ENCODE measurements at regions not wholly inside any gene's neighbourhood (a gene's known extent, or its start where the extent isn't known, plus 50 kb on each side); places are given as distances from the start of the nearest gene placed in this dataset.
"Not testable (repeated sequence)": the region's sequence is repeated elsewhere in the genome, so short reads cannot be mapped to it uniquely, and the experiment has no call there.

GRCh38 chr2:104945866-104946265 is 92.0 kb downstream of the POU3F3 start:
- no peaks in the 10 kb centered on the region for H3K9me3 ChIP-seq
- ATAC-seq, result no peak
- H3K27me3 ChIP-seq, result peaks cover 0 to 21% (median 3%) of the 10 kb centered on the region in 4 donors
- WGBS, 2 donors, result 17 to 18% methylated on average over 3 of the region's 3 CpGs
- H3K4me3 ChIP-seq, result no peak overlapping the region
- H3K36me3 ChIP-seq, result no peaks in the 10 kb centered on the region
- intact Hi-C loops (cut with DNase I), result no loop called here
- H3K4me1 ChIP-seq, result no peaks in the 10 kb centered on the region
- no peak for DNase-seq
- TF ChIP-seq, protein P1, sequence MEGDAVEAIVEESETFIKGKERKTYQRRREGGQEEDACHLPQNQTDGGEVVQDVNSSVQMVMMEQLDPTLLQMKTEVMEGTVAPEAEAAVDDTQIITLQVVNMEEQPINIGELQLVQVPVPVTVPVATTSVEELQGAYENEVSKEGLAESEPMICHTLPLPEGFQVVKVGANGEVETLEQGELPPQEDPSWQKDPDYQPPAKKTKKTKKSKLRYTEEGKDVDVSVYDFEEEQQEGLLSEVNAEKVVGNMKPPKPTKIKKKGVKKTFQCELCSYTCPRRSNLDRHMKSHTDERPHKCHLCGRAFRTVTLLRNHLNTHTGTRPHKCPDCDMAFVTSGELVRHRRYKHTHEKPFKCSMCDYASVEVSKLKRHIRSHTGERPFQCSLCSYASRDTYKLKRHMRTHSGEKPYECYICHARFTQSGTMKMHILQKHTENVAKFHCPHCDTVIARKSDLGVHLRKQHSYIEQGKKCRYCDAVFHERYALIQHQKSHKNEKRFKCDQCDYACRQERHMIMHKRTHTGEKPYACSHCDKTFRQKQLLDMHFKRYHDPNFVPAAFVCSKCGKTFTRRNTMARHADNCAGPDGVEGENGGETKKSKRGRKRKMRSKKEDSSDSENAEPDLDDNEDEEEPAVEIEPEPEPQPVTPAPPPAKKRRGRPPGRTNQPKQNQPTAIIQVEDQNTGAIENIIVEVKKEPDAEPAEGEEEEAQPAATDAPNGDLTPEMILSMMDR (IDR thresholded peaks at IDR 0.05), result no peak
- H3K27ac ChIP-seq, result no peak overlapping the region
- no peak for FAIRE-seq

- intact Hi-C loops (cut with DNase I); H3K27ac ChIP-seq; DNase-seq; ATAC-seq; FAIRE-seq; H3K4me3 ChIP-seq; H3K4me1 ChIP-seq; H3K36me3 ChIP-seq; H3K9me3 ChIP-seq: not testable (repeated sequence)
- WGBS, 2 donors, result 15 to 19% methylated on average over 7 of the region's 7 CpGs
- peaks cover 0 to 21% (median 3%) of the 10 kb centered on the region in 4 donors for H3K27me3 ChIP-seq
Observed at GRCh38 chr2:104947456-104947855, 90.4 kb upstream of the MRPS9 start.

GRCh38 chr2:104952976-104953375 is 84.9 kb upstream of the MRPS9 start:
- no peaks in the 10 kb centered on the region for H3K36me3 ChIP-seq
- H3K27me3 ChIP-seq, result peaks cover 0 to 12% (median 3%) of the 10 kb centered on the region in 4 donors
- H3K4me3 ChIP-seq, result no peak overlapping the region
- H3K27ac ChIP-seq, result no peak overlapping the region
- no peaks in the 10 kb centered on the region for H3K9me3 ChIP-seq
- TF ChIP-seq, protein P1 (IDR thresholded peaks at IDR 0.05), result no peak
- 74 to 84% methylated on average over 4 of the region's 4 CpGs for WGBS, 2 donors
- FAIRE-seq (no peak), ATAC-seq (no peak), DNase-seq (no peak)
- intact Hi-C loops (cut with DNase I), result no loop called here
- H3K4me1 ChIP-seq, result no peaks in the 10 kb centered on the region

GRCh38 chr2:104965900-104966299 is 72.0 kb upstream of the MRPS9 start:
- DNase-seq, result no peak
- TF ChIP-seq, protein P1 (IDR thresholded peaks at IDR 0.05), result no peak
- Histone ChIP-seq H3K4me3 (no peak overlapping the region), H3K4me1 (no peaks in the 10 kb centered on the region), H3K36me3 (no peaks in the 10 kb centered on the region), H3K9me3 (no peaks in the 10 kb centered on the region), H3K27me3 (peaks cover 0 to 5% (median 0%) of the 10 kb centered on the region in 4 donors), H3K27ac (no peak overlapping the region)
- intact Hi-C loops (cut with DNase I), result no loop called here
- no peak for FAIRE-seq
- ATAC-seq, result no peak

GRCh38 chr2:104969564-104969963 is 68.3 kb upstream of the MRPS9 start:
- no peak for ATAC-seq
- intact Hi-C loops (cut with DNase I), result no loop called here
- H3K4me3 ChIP-seq, result no peak overlapping the region
- no peaks in the 10 kb centered on the region for H3K4me1 ChIP-seq
- TF ChIP-seq, protein P1 (IDR thresholded peaks at IDR 0.05), result no peak
- H3K27ac ChIP-seq, result no peak overlapping the region
- H3K36me3 ChIP-seq, result no peaks in the 10 kb centered on the region
- no peak for FAIRE-seq
- H3K9me3 ChIP-seq, result no peaks in the 10 kb centered on the region
- peaks cover 0 to 5% (median 0%) of the 10 kb centered on the region in 4 donors for H3K27me3 ChIP-seq
- WGBS, 2 donors, result 31 to 32% methylated on average over 3 of the region's 3 CpGs
- no peak for DNase-seq

DNA sequence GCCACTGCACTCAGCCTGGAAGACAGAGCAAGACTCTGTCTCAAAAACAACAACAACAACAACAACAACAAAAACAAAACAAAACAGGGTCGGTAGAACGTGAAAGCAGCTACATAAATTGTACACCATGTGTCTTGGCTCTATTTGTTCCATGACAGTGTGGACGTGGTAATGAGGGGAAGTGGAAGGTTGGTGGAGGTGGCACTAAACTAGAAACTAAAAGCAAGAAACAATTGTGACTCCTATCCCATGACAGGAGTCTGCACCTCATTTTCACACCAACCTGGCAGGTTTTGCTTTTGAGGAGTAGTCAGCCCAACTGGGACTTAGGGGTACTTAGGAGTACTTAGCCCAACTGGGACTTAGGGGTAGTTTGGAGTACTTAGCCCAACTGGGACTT is 62.5 kb upstream of the MRPS9 start:
- 61 to 66% methylated on average over 3 of the region's 3 CpGs for WGBS, 2 donors
- no peaks in the 10 kb centered on the region for H3K4me1 ChIP-seq

More for the DNA sequence above, 62.5 kb upstream of the MRPS9 start:
- H3K4me3 ChIP-seq, result no peak overlapping the region
- FAIRE-seq (no peak), DNase-seq (no peak), ATAC-seq (no peak)
- H3K9me3 ChIP-seq, result no peaks in the 10 kb centered on the region
- intact Hi-C loops (cut with DNase I), result no loop called here
- H3K27me3 ChIP-seq, result no peaks in the 10 kb centered on the region
- no peaks in the 10 kb centered on the region for H3K36me3 ChIP-seq
- no peak overlapping the region for H3K27ac ChIP-seq
- TF ChIP-seq, protein P1 (IDR thresholded peaks at IDR 0.05), result no peak

All from pancreas (tissue), 10 donors.